ENCODE measurements at regions not wholly inside any gene's neighbourhood (a gene's known extent, or its start where the extent isn't known, plus 50 kb on each side); places are given as distances from the start of the nearest gene placed in this dataset.

GRCh38 chr3:177299250-177299649 is 102.0 kb upstream of the TBL1XR1 start:
- WGBS, 2 donors = 95 to 97% methylated on average over 6 of the region's 6 CpGs
- DNase-seq = no peak
- Histone ChIP-seq H3K4me3 (no peak overlapping the region), H3K9me3 (no peaks in the 10 kb centered on the region), H3K4me1 (no peaks in the 10 kb centered on the region), H3K27me3 (no peaks in the 10 kb centered on the region), H3K36me3 (ENCODE audit: low read depth, missing control alignments) (no peaks in the 10 kb centered on the region), H3K27ac (no peak overlapping the region)
- intact Hi-C loops (cut with DNase I; ENCODE audit: low total_unique reads) = no loop called here
- TF ChIP-seq CTCF (IDR thresholded peaks at IDR 0.05) (no peak), POLR2A (IDR thresholded peaks at IDR 0.05) (no peak)

GRCh38 chr3:177300039-177300833 is 103.0 kb upstream of the TBL1XR1 start:
- TF ChIP-seq CTCF (IDR thresholded peaks at IDR 0.05) = no peak
- no peak for TF ChIP-seq POLR2A (IDR thresholded peaks at IDR 0.05)
- Histone ChIP-seq H3K36me3 (ENCODE audit: low read depth, missing control alignments) (no peaks in the 10 kb centered on the region), H3K27ac (no peak overlapping the region)

GRCh38 chr3:177300842-177301241 is 103.6 kb upstream of the TBL1XR1 start:
- H3K27me3 ChIP-seq = no peaks in the 10 kb centered on the region
- TF ChIP-seq POLR2A (IDR thresholded peaks at IDR 0.05) = no peak
- no peak for DNase-seq
- no peak overlapping the region for H3K27ac ChIP-seq
- H3K36me3 ChIP-seq (ENCODE audit: low read depth, missing control alignments) = no peaks in the 10 kb centered on the region
- H3K4me1 ChIP-seq = no peaks in the 10 kb centered on the region
- H3K4me3 ChIP-seq = no peak overlapping the region
- intact Hi-C loops (cut with DNase I; ENCODE audit: low total_unique reads) = no loop called here
- H3K9me3 ChIP-seq = no peaks in the 10 kb centered on the region
- WGBS, 2 donors = 69 to 71% methylated on average over 2 of the region's 2 CpGs

More at GRCh38 chr3:177300039-177300833, 103.0 kb upstream of the TBL1XR1 start:
- Histone ChIP-seq H3K4me1 (no peaks in the 10 kb centered on the region), H3K9me3 (no peaks in the 10 kb centered on the region), H3K4me3 (no peak overlapping the region), H3K27me3 (no peaks in the 10 kb centered on the region)
- WGBS, 2 donors = 56 to 60% methylated on average over 12 of the region's 12 CpGs
- intact Hi-C loops (cut with DNase I; ENCODE audit: low total_unique reads) = no loop called here
- DNase-seq = peak; percentile 18

GRCh38 chr3:177306252-177306651 is 109.0 kb upstream of the TBL1XR1 start:
- no peak overlapping the region for H3K4me3 ChIP-seq
- intact Hi-C loops (cut with DNase I; ENCODE audit: low total_unique reads) = no loop called here
- no peak overlapping the region for H3K27ac ChIP-seq
- WGBS, 2 donors = 86 to 91% methylated on average over 2 of the region's 2 CpGs
- no peak for DNase-seq
- H3K36me3 ChIP-seq (ENCODE audit: low read depth, missing control alignments) = no peaks in the 10 kb centered on the region
- no peaks in the 10 kb centered on the region for H3K27me3 ChIP-seq
- TF ChIP-seq CTCF (IDR thresholded peaks at IDR 0.05) = no peak
- no peaks in the 10 kb centered on the region for H3K4me1 ChIP-seq
- no peaks in the 10 kb centered on the region for H3K9me3 ChIP-seq

- TF ChIP-seq POLR2A (IDR thresholded peaks at IDR 0.05) (no peak), CTCF (IDR thresholded peaks at IDR 0.05) (no peak)
- no peaks in the 10 kb centered on the region for H3K36me3 ChIP-seq (ENCODE audit: low read depth, missing control alignments)
- 91 to 97% methylated on average over 4 of the region's 4 CpGs for WGBS, 2 donors
- intact Hi-C loops (cut with DNase I; ENCODE audit: low total_unique reads) = no loop called here
- no peaks in the 10 kb centered on the region for H3K4me1 ChIP-seq
- H3K27me3 ChIP-seq = no peaks in the 10 kb centered on the region
- DNase-seq = no peak
- no peak overlapping the region for H3K27ac ChIP-seq
- H3K4me3 ChIP-seq = no peak overlapping the region
- no peaks in the 10 kb centered on the region for H3K9me3 ChIP-seq
Measured at GRCh38 chr3:177307391-177307790, 110.1 kb upstream of the TBL1XR1 start.

Measured in testis (tissue), 2 donors.